PC-3 (cell line): ENCODE measurements at regions not wholly inside any gene's neighbourhood (a gene's known extent, or its start where the extent isn't known, plus 50 kb on each side); places are given as distances from the start of the nearest gene placed in this dataset.

Source experiments
- ATAC-seq: fragments of 200-7000 bp; cut with Tn5 transposase; 2 replicates; pipeline ENCODE4 v1.9.1; 2020; ENCODE audit warnings: mild to moderate bottlenecking, moderate library complexity
- BruUV-seq: library from RNA; stranded (reverse); fragments of 400-500 nt; replicated peaks from 2 replicates; lab custom pipeline; 2021; lab: Mats Ljungman, UMichigan
- CTCF ChIA-PET: fragments of 300-600 bp; sonication (Branson Sonifier 250); formaldehyde crosslinking; loops from one replicate; lab custom pipeline; 2022; ENCODE audit warnings: antibody characterized with exemption; lab: Charles Lee
- POLR2A ChIA-PET: fragments of 300-600 bp; sonication (Branson Sonifier 250); formaldehyde crosslinking; loops from one replicate; lab custom pipeline; 2022; ENCODE audit warnings: antibody characterized with exemption; ENCODE audit not compliant: unreplicated experiment; lab: Charles Lee
- DNase-seq: peaks from one replicate; pipeline ENCODE4 v3.0.0-alpha.2; 2015
- H2AFZ ChIP-seq: fragments of 300-600 bp; sonication (generic); 2 replicates; pipeline ENCODE4 v1.6.0; 2016; ENCODE audit warnings: antibody characterized with exemption, low read length
- H3F3A ChIP-seq: fragments of 300-600 bp; sonication (generic); one replicate; pipeline ENCODE4 v1.6.0; 2017; ENCODE audit warnings: antibody characterized with exemption, low read length, control low read depth, mild to moderate bottlenecking; ENCODE audit not compliant: unreplicated experiment
- H3K27ac ChIP-seq: fragments of 300-600 bp; sonication (generic); 2 replicates; pipeline ENCODE4 v1.5.1; 2016; ENCODE audit warnings: mild to moderate bottlenecking, low read length
- H3K27me3 ChIP-seq: fragments of 300-600 bp; sonication (generic); 2 replicates; pipeline ENCODE4 v1.6.1; 2016; ENCODE audit warnings: low read length, mixed read lengths
- H3K36me3 ChIP-seq: fragments of 300-600 bp; sonication (generic); 2 replicates; pipeline ENCODE4 v1.6.1; 2016; ENCODE audit warnings: low read depth, mixed run types, low read length, mixed read lengths
- H3K4me1 ChIP-seq: fragments of 300-600 bp; sonication (generic); 2 replicates; pipeline ENCODE4 v1.5.1; 2016; ENCODE audit warnings: low read length; ENCODE audit not compliant: insufficient read depth
- H3K4me2 ChIP-seq: fragments of 300-600 bp; sonication (generic); 2 replicates; pipeline ENCODE4 v1.6.0; 2016; ENCODE audit warnings: low read length
- H3K4me3 ChIP-seq: fragments of 300-600 bp; sonication (generic); 2 replicates; pipeline ENCODE4 v1.5.1; 2016; ENCODE audit warnings: mild to moderate bottlenecking, low read length, mixed read lengths
- H3K79me2 ChIP-seq: fragments of 300-600 bp; sonication (generic); 2 replicates; pipeline ENCODE4 v1.6.1; 2017; ENCODE audit warnings: low read length, mixed read lengths
- H3K9ac ChIP-seq: fragments of 300-600 bp; sonication (generic); 2 replicates; pipeline ENCODE4 v1.6.0; 2016; ENCODE audit warnings: mild to moderate bottlenecking, low read length
- H3K9me2 ChIP-seq: fragments of 300-600 bp; sonication (generic); replicated peaks from 2 replicates; pipeline ENCODE4 v1.6.1; 2016; ENCODE audit warnings: mixed run types, low read length, mixed read lengths
- H3K9me3 ChIP-seq: fragments of 300-600 bp; sonication (generic); 2 replicates; pipeline ENCODE4 v1.6.1; 2016; ENCODE audit warnings: low read length, mixed read lengths
- H4K20me1 ChIP-seq: fragments of 300-600 bp; sonication (generic); 2 replicates; pipeline ENCODE4 v1.6.1; 2016; ENCODE audit warnings: low read length, mixed read lengths
- EZH2 ChIP-seq: fragments of 300-600 bp; sonication (generic); IDR thresholded peaks from one replicate; pipeline ENCODE4 v1.6.1; 2017; ENCODE audit warnings: antibody characterized with exemption, mild to moderate bottlenecking, low read length; ENCODE audit not compliant: unreplicated experiment
- EZH2phosphoT487 ChIP-seq: fragments of 300-600 bp; sonication (generic); IDR thresholded peaks from 2 replicates; pipeline ENCODE4 v1.6.1; 2018; ENCODE audit warnings: mild to moderate bottlenecking, antibody characterized with exemption, low read length, borderline replicate concordance
- intact Hi-C: fragments of 100-400 bp; cut with micrococcal nuclease; formaldehyde crosslinking; loops from 2 replicates; pipeline ENCODE4 v1.9.0; 2023
- TF ChIP-seq, protein P1 (sequence below): fragments of 300-600 bp; sonication (generic); conservative IDR thresholded peaks from 2 replicates; pipeline ENCODE4 v1.5.1; 2017; ENCODE audit warnings: antibody characterized with exemption, low read depth, mild to moderate bottlenecking, low read length

GRCh38 chr6:45742591-45742990, 273.1 kb downstream of the CLIC5 start:
- Histone ChIP-seq H3K9ac (no peak overlapping the region), H3K9me2 (no peaks in the 10 kb centered on the region), H2AFZ (no peak overlapping the region), H3K79me2 (no peaks in the 10 kb centered on the region), H3K4me3 (no peak overlapping the region), H4K20me1 (no peaks in the 10 kb centered on the region), H3K9me3 (no peaks in the 10 kb centered on the region), H3K4me1 (peaks cover 6% of the 10 kb centered on the region; the same call in 1 of the 2 replicates), H3K27me3 (no peaks in the 10 kb centered on the region), H3K4me2 (no peak overlapping the region), H3K27ac (no peak overlapping the region), H3F3A (no peaks in the 10 kb centered on the region), H3K36me3 (no peaks in the 10 kb centered on the region)
- CTCF ChIA-PET: no interaction called here
- intact Hi-C loops: no loop called here
- POLR2A ChIA-PET: no interaction called here
- ATAC-seq: no peak
- no peak for DNase-seq
- TF ChIP-seq, protein P1, sequence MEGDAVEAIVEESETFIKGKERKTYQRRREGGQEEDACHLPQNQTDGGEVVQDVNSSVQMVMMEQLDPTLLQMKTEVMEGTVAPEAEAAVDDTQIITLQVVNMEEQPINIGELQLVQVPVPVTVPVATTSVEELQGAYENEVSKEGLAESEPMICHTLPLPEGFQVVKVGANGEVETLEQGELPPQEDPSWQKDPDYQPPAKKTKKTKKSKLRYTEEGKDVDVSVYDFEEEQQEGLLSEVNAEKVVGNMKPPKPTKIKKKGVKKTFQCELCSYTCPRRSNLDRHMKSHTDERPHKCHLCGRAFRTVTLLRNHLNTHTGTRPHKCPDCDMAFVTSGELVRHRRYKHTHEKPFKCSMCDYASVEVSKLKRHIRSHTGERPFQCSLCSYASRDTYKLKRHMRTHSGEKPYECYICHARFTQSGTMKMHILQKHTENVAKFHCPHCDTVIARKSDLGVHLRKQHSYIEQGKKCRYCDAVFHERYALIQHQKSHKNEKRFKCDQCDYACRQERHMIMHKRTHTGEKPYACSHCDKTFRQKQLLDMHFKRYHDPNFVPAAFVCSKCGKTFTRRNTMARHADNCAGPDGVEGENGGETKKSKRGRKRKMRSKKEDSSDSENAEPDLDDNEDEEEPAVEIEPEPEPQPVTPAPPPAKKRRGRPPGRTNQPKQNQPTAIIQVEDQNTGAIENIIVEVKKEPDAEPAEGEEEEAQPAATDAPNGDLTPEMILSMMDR: no peak
- TF ChIP-seq EZH2: no peak
- TF ChIP-seq EZH2phosphoT487: no peak
- no TSS peak for BruUV-seq

- no peaks in the 10 kb centered on the region for H3K36me3 ChIP-seq
- no peaks in the 10 kb centered on the region for H3K79me2 ChIP-seq
- no peak overlapping the region for H3K9ac ChIP-seq
- H3K9me3 ChIP-seq: no peaks in the 10 kb centered on the region
- DNase-seq (no peak), ATAC-seq (no peak)
- H3K9me2 ChIP-seq: no peaks in the 10 kb centered on the region
- no peak overlapping the region for H3K4me3 ChIP-seq
- H3F3A ChIP-seq: no peaks in the 10 kb centered on the region
- H3K4me1 ChIP-seq: peaks cover 6% of the 10 kb centered on the region; the same call in 1 of the 2 replicates
- H2AFZ ChIP-seq: no peak overlapping the region
- TF ChIP-seq, protein P1: no peak
- no peak for TF ChIP-seq EZH2phosphoT487
- TF ChIP-seq EZH2: no peak
- CTCF ChIA-PET: no interaction called here
- H3K4me2 ChIP-seq: no peak overlapping the region
- POLR2A ChIA-PET: no interaction called here
- H3K27ac ChIP-seq: no peak overlapping the region
- intact Hi-C loops: no loop called here
- BruUV-seq: no TSS peak
- no peaks in the 10 kb centered on the region for H3K27me3 ChIP-seq
- H4K20me1 ChIP-seq: no peaks in the 10 kb centered on the region
These were observed 274.1 kb downstream of the CLIC5 start for GRCh38 chr6:45741437-45742171.

DNA sequence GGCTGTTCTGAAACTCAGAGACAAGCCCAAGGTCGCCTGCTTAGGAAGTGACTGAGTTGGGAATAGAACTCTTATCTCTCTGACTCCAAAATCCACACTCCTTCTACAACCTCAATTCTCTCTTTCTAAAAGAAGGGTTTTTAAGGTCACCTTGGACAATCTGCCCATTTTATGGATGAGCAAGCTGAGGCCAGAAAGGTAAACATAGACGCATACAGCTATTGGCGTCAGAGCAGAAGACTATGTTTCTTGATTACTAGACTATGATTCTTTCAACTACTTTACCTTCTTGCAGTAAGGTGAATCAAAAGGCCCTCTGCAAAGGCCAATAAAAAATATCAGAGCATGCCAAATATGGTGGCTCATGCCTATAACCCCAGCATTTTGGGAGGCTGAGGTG, 276.6 kb downstream of the CLIC5 start:
- Histone ChIP-seq H3F3A (no peaks in the 10 kb centered on the region), H3K4me1 (no peaks in the 10 kb centered on the region), H3K9me3 (no peaks in the 10 kb centered on the region), H4K20me1 (no peaks in the 10 kb centered on the region), H3K27me3 (no peaks in the 10 kb centered on the region; the same call in 1 of the 2 replicates), H3K36me3 (no peaks in the 10 kb centered on the region), H3K9me2 (no peaks in the 10 kb centered on the region), H3K9ac (no peak overlapping the region), H3K27ac (no peak overlapping the region), H2AFZ (no peak overlapping the region), H3K4me3 (no peak overlapping the region), H3K4me2 (no peak overlapping the region), H3K79me2 (no peaks in the 10 kb centered on the region)
- TF ChIP-seq EZH2 (no peak), EZH2phosphoT487 (no peak)
- TF ChIP-seq, protein P1: no peak
- DNase-seq (no peak), ATAC-seq (no peak)
- intact Hi-C loops: no loop called here
- ChIA-PET CTCF (no interaction called here), POLR2A (no interaction called here)
- no TSS peak for BruUV-seq
